Suprapubic skin (tissue), 3 donors: ENCODE measurements at regions not wholly inside any gene's neighbourhood (a gene's known extent, or its start where the extent isn't known, plus 50 kb on each side); places are given as distances from the start of the nearest gene placed in this dataset.

Experiments used
- CTCF ChIP-seq, 2 donors: fragments of 200-600 bp in 1 of 2; fragments of 450-650 bp in 1 of 2; sonication (generic) in 1 of 2; IDR thresholded peaks; one replicate each; pipeline ENCODE4 v1.5.1; 2016 to 2019; ENCODE audit warnings: antibody characterized with exemption in 2 of 2, mild to moderate bottlenecking in 1 of 2, moderate library complexity in 1 of 2
- POLR2A ChIP-seq, 2 donors: fragments of 450-650 bp; IDR thresholded peaks; one replicate each; pipeline ENCODE4 v1.6.1; 2017; ENCODE audit warnings: antibody characterized with exemption in 2 of 2, mild to moderate bottlenecking in 2 of 2, moderate library complexity in 2 of 2

- TF ChIP-seq POLR2A (IDR thresholded peaks at IDR 0.05), result no peak
- no peak for TF ChIP-seq CTCF (IDR thresholded peaks at IDR 0.05)
Measured at GRCh38 chr5:113686599-113686998, 173.1 kb downstream of the YTHDC2 start.
